Liver (tissue), 3 donors: ENCODE measurements at regions not wholly inside any gene's neighbourhood (a gene's known extent, or its start where the extent isn't known, plus 50 kb on each side); places are given as distances from the start of the nearest gene placed in this dataset.

Experiments used
- GABPA ChIP-seq, 2 donors: IDR thresholded peaks in 1 of 2; conservative IDR thresholded peaks in 1 of 2; 2 replicates each; pipeline ENCODE4 v1.6.1; 2016; ENCODE audit warnings: antibody characterized with exemption in 2 of 2, mild to moderate bottlenecking in 1 of 2, moderate library complexity in 1 of 2
- JUND ChIP-seq, 2 donors: IDR thresholded peaks; 2 replicates each; pipeline ENCODE4 v1.6.1; 2016; ENCODE audit warnings: antibody characterized with exemption in 2 of 2
- MAX ChIP-seq: IDR thresholded peaks from 2 replicates; pipeline ENCODE4 v1.6.1; 2016; ENCODE audit warnings: antibody characterized with exemption
- NR2F2 ChIP-seq: IDR thresholded peaks from 2 replicates; pipeline ENCODE4 v1.6.1; 2016; ENCODE audit warnings: antibody characterized with exemption
- RAD21 ChIP-seq, 2 donors: IDR thresholded peaks; 2 replicates each; pipeline ENCODE4 v1.6.1; 2016; ENCODE audit warnings: antibody characterized with exemption in 2 of 2, mild to moderate bottlenecking in 2 of 2
- SP1 ChIP-seq: IDR thresholded peaks from 2 replicates; pipeline ENCODE4 v1.6.1; 2018; ENCODE audit warnings: antibody characterized with exemption, mild to moderate bottlenecking
- TAF1 ChIP-seq: conservative IDR thresholded peaks from 2 replicates; pipeline ENCODE4 v1.6.1; 2016; ENCODE audit warnings: antibody characterized with exemption, mild to moderate bottlenecking
- YY1 ChIP-seq: IDR thresholded peaks from 2 replicates; pipeline ENCODE4 v1.6.1; 2016; ENCODE audit warnings: antibody characterized with exemption, mild to moderate bottlenecking
- ZBTB33 ChIP-seq: IDR thresholded peaks from 2 replicates; pipeline ENCODE4 v1.6.1; 2016; ENCODE audit warnings: antibody characterized with exemption
- TF ChIP-seq, protein P1 (sequence below): IDR thresholded peaks from 2 replicates; pipeline ENCODE4 v1.6.1; 2016; ENCODE audit warnings: antibody characterized with exemption, mild to moderate bottlenecking
- TF ChIP-seq, protein P2 (sequence below): fragments of 150-350 bp; IDR thresholded peaks from 2 replicates; pipeline ENCODE4 v1.5.1; 2017; ENCODE audit warnings: improper control_type of control experiment, low read depth, low read length; ENCODE audit not compliant: missing input control
- donor health status: healthy.
- donor health status: healthy.

DNA sequence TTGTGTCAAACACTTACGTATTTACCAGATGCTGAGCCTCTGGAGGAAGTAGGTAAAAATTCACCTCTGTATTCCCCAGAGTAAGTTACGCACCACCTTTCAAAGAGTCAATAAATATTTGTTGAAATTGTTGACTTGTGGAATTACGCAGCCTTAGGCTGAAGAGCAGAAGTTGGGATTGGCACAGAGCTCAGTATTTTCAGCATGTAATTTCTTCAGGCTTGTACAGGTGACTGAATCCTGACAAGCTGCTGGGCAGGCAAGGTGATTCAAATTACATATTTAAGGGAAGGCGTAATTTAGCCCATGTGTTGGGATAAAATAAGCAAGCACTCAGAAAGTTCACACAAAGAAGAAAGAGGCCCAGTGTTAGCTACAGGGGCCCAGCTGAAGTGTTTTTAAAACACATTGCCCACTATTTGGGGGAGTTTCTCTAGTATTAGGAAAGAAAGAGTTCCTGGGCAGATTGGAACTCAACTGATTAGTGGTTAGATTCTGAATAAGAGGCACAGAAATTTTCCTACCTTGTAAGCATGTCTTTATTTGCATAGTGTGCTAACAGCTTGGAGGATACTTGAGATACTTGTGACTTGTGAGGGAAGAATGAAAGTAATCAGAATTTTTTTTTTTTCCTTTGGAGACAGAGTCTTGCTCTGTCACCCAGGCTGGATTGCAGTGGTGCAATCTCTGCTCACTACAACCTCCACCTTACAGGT is 165.3 kb upstream of the FBXL7 start:
- TF ChIP-seq, protein P1, sequence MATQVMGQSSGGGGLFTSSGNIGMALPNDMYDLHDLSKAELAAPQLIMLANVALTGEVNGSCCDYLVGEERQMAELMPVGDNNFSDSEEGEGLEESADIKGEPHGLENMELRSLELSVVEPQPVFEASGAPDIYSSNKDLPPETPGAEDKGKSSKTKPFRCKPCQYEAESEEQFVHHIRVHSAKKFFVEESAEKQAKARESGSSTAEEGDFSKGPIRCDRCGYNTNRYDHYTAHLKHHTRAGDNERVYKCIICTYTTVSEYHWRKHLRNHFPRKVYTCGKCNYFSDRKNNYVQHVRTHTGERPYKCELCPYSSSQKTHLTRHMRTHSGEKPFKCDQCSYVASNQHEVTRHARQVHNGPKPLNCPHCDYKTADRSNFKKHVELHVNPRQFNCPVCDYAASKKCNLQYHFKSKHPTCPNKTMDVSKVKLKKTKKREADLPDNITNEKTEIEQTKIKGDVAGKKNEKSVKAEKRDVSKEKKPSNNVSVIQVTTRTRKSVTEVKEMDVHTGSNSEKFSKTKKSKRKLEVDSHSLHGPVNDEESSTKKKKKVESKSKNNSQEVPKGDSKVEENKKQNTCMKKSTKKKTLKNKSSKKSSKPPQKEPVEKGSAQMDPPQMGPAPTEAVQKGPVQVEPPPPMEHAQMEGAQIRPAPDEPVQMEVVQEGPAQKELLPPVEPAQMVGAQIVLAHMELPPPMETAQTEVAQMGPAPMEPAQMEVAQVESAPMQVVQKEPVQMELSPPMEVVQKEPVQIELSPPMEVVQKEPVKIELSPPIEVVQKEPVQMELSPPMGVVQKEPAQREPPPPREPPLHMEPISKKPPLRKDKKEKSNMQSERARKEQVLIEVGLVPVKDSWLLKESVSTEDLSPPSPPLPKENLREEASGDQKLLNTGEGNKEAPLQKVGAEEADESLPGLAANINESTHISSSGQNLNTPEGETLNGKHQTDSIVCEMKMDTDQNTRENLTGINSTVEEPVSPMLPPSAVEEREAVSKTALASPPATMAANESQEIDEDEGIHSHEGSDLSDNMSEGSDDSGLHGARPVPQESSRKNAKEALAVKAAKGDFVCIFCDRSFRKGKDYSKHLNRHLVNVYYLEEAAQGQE: no peak
- TF ChIP-seq, protein P2, sequence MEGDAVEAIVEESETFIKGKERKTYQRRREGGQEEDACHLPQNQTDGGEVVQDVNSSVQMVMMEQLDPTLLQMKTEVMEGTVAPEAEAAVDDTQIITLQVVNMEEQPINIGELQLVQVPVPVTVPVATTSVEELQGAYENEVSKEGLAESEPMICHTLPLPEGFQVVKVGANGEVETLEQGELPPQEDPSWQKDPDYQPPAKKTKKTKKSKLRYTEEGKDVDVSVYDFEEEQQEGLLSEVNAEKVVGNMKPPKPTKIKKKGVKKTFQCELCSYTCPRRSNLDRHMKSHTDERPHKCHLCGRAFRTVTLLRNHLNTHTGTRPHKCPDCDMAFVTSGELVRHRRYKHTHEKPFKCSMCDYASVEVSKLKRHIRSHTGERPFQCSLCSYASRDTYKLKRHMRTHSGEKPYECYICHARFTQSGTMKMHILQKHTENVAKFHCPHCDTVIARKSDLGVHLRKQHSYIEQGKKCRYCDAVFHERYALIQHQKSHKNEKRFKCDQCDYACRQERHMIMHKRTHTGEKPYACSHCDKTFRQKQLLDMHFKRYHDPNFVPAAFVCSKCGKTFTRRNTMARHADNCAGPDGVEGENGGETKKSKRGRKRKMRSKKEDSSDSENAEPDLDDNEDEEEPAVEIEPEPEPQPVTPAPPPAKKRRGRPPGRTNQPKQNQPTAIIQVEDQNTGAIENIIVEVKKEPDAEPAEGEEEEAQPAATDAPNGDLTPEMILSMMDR: no peak
- TF ChIP-seq MAX (no peak), GABPA (IDR thresholded peaks at IDR 0.05 in 1 of 2, conservative IDR thresholded peaks at IDR 0.05 in 1 of 2) (peak in 1 of 2 donors; percentile 30), SP1 (no peak), YY1 (no peak), TAF1 (no peak), RAD21 (IDR thresholded peaks at IDR 0.05) (no peak), NR2F2 (no peak), JUND (IDR thresholded peaks at IDR 0.05) (no peak), ZBTB33 (no peak)
